ENCODE measurements at regions not wholly inside any gene's neighbourhood (a gene's known extent, or its start where the extent isn't known, plus 50 kb on each side); places are given as distances from the start of the nearest gene placed in this dataset.

GRCh38 chr9:93822229-93822628 is 132.9 kb downstream of the BARX1 start:
- H3K9ac ChIP-seq (ENCODE audit: insufficient read depth, low read length), result no peak overlapping the region
- H3K9me3 ChIP-seq (ENCODE audit: control insufficient read depth, insufficient read depth, low read depth, low read length), result no peaks in the 10 kb centered on the region
- DNase-seq (ENCODE audit: low read depth in 2 of 2), result no peak
- no peak overlapping the region for H3K27ac ChIP-seq (ENCODE audit: insufficient read depth, low read length)
- H3K4me2 ChIP-seq (ENCODE audit: extremely low read depth, insufficient read depth, low read length), result no peak overlapping the region
- no peak overlapping the region for H3K4me3 ChIP-seq (replicated peaks in 1 of 4; ENCODE audit: control extremely low read depth in 1 of 4, insufficient read depth in 1 of 4, low read depth in 3 of 4, low read length in 4 of 4)
- H3K27me3 ChIP-seq (ENCODE audit: control insufficient read depth, insufficient read depth, low read length), result no peaks in the 10 kb centered on the region
- no peaks in the 10 kb centered on the region for H3K79me2 ChIP-seq (ENCODE audit: control insufficient read depth, insufficient read depth, low read length)
- TF ChIP-seq EZH2 (IDR thresholded peaks at IDR 0.05; ENCODE audit: low read length, missing control alignments) (no peak), CTCF (conservative IDR thresholded peaks at IDR 0.05 in 1 of 2, IDR thresholded peaks at IDR 0.05 in 1 of 2; ENCODE audit: low read depth in 1 of 2, low read length in 2 of 2) (no peak)
- no peaks in the 10 kb centered on the region for H3K36me3 ChIP-seq (ENCODE audit: control insufficient read depth, insufficient read depth, low read length)
- H2AFZ ChIP-seq (ENCODE audit: low read length), result no peak overlapping the region
- H4K20me1 ChIP-seq (ENCODE audit: control insufficient read depth, extremely low read depth, insufficient read depth, low read length), result no peaks in the 10 kb centered on the region
- H3K4me1 ChIP-seq (ENCODE audit: control insufficient read depth, extremely low read depth, insufficient read depth, low read length), result no peaks in the 10 kb centered on the region

GRCh38 chr9:93821307-93821703 is 133.8 kb downstream of the BARX1 start:
- Histone ChIP-seq H2AFZ (ENCODE audit: low read length) (no peak overlapping the region), H3K27me3 (ENCODE audit: control insufficient read depth, insufficient read depth, low read length) (no peaks in the 10 kb centered on the region), H3K4me3 (replicated peaks in 1 of 4; ENCODE audit: control extremely low read depth in 1 of 4, insufficient read depth in 1 of 4, low read depth in 3 of 4, low read length in 4 of 4) (no peak overlapping the region)

GRCh38 chr9:93820667-93821306 is 134.4 kb downstream of the BARX1 start:
- TF ChIP-seq EZH2 (IDR thresholded peaks at IDR 0.05; ENCODE audit: low read length, missing control alignments) (no peak), CTCF (conservative IDR thresholded peaks at IDR 0.05 in 1 of 2, IDR thresholded peaks at IDR 0.05 in 1 of 2; ENCODE audit: low read depth in 1 of 2, low read length in 2 of 2) (no peak)
- Histone ChIP-seq H3K27me3 (ENCODE audit: control insufficient read depth, insufficient read depth, low read length) (no peaks in the 10 kb centered on the region), H3K27ac (ENCODE audit: insufficient read depth, low read length) (no peak overlapping the region), H3K9me3 (ENCODE audit: control insufficient read depth, insufficient read depth, low read depth, low read length) (no peaks in the 10 kb centered on the region), H3K4me3 (replicated peaks in 1 of 4; ENCODE audit: control extremely low read depth in 1 of 4, insufficient read depth in 1 of 4, low read depth in 3 of 4, low read length in 4 of 4) (no peak overlapping the region), H3K79me2 (ENCODE audit: control insufficient read depth, insufficient read depth, low read length) (no peaks in the 10 kb centered on the region), H3K4me2 (ENCODE audit: extremely low read depth, insufficient read depth, low read length) (no peak overlapping the region), H2AFZ (ENCODE audit: low read length) (no peak overlapping the region), H3K9ac (ENCODE audit: insufficient read depth, low read length) (no peak overlapping the region), H3K36me3 (ENCODE audit: control insufficient read depth, insufficient read depth, low read length) (no peaks in the 10 kb centered on the region), H4K20me1 (ENCODE audit: control insufficient read depth, extremely low read depth, insufficient read depth, low read length) (no peaks in the 10 kb centered on the region), H3K4me1 (ENCODE audit: control insufficient read depth, extremely low read depth, insufficient read depth, low read length) (no peaks in the 10 kb centered on the region)
- DNase-seq (ENCODE audit: low read depth in 2 of 2), result no peak

More at GRCh38 chr9:93821307-93821703, 133.8 kb downstream of the BARX1 start:
- TF ChIP-seq CTCF (conservative IDR thresholded peaks at IDR 0.05 in 1 of 2, IDR thresholded peaks at IDR 0.05 in 1 of 2; ENCODE audit: low read depth in 1 of 2, low read length in 2 of 2) (no peak), EZH2 (IDR thresholded peaks at IDR 0.05; ENCODE audit: low read length, missing control alignments) (no peak)
- Histone ChIP-seq H3K4me1 (ENCODE audit: control insufficient read depth, extremely low read depth, insufficient read depth, low read length) (no peaks in the 10 kb centered on the region), H3K9me3 (ENCODE audit: control insufficient read depth, insufficient read depth, low read depth, low read length) (no peaks in the 10 kb centered on the region), H3K4me2 (ENCODE audit: extremely low read depth, insufficient read depth, low read length) (no peak overlapping the region), H3K9ac (ENCODE audit: insufficient read depth, low read length) (no peak overlapping the region), H3K27ac (ENCODE audit: insufficient read depth, low read length) (no peak overlapping the region), H4K20me1 (ENCODE audit: control insufficient read depth, extremely low read depth, insufficient read depth, low read length) (no peaks in the 10 kb centered on the region), H3K36me3 (ENCODE audit: control insufficient read depth, insufficient read depth, low read length) (no peaks in the 10 kb centered on the region), H3K79me2 (ENCODE audit: control insufficient read depth, insufficient read depth, low read length) (no peaks in the 10 kb centered on the region)
- no peak for DNase-seq (ENCODE audit: low read depth in 2 of 2)
